GM23338 (cell line): ENCODE measurements at regions not wholly inside any gene's neighbourhood (a gene's known extent, or its start where the extent isn't known, plus 50 kb on each side); places are given as distances from the start of the nearest gene placed in this dataset.

Source experiments
- ATAC-seq: fragments of 200-7000 bp; cut with Tn5 transposase; 3 replicates; pipeline ENCODE4 v1.9.1; 2020
- DNase-seq: peaks from one replicate; pipeline ENCODE4 v3.0.0-alpha.2; 2015; ENCODE audit warnings: low spot score
- H2AFZ ChIP-seq: fragments of 200-600 bp; sonication (generic); 2 replicates; pipeline ENCODE4 v1.8.0; 2016; ENCODE audit warnings: antibody characterized with exemption, mild to moderate bottlenecking, moderate library complexity
- H3F3A ChIP-seq: fragments of 200-600 bp; sonication (generic); replicated peaks from 2 replicates; pipeline ENCODE4 v1.8.0; 2017; ENCODE audit warnings: antibody characterized with exemption, mixed run types, low read depth
- H3K27ac ChIP-seq: fragments of 200-600 bp; sonication (generic); 2 replicates; pipeline ENCODE4 v1.6.1; 2016; ENCODE audit warnings: low read depth
- H3K27me3 ChIP-seq: fragments of 200-600 bp; sonication (generic); 2 replicates; pipeline ENCODE4 v1.8.0; 2016; ENCODE audit warnings: mild to moderate bottlenecking, mixed run types, moderate library complexity; ENCODE audit not compliant: insufficient read depth
- H3K36me3 ChIP-seq: fragments of 200-600 bp; sonication (generic); 2 replicates; pipeline ENCODE4 v1.8.0; 2016; ENCODE audit warnings: mild to moderate bottlenecking; ENCODE audit not compliant: insufficient read depth
- H3K4me1 ChIP-seq: fragments of 200-600 bp; sonication (generic); 2 replicates; pipeline ENCODE4 v1.8.0; 2016; ENCODE audit warnings: mild to moderate bottlenecking, moderate library complexity; ENCODE audit not compliant: insufficient read depth
- H3K4me2 ChIP-seq: fragments of 200-600 bp; sonication (generic); 2 replicates; pipeline ENCODE4 v1.7.1; 2017; ENCODE audit warnings: mixed run types
- H3K4me3 ChIP-seq: fragments of 200-600 bp; sonication (generic); 2 replicates; pipeline ENCODE4 v1.6.1; 2016; ENCODE audit warnings: mixed run types
- H3K79me2 ChIP-seq: fragments of 200-600 bp; sonication (generic); replicated peaks from 2 replicates; pipeline ENCODE4 v1.8.0; 2017; ENCODE audit warnings: mild to moderate bottlenecking; ENCODE audit not compliant: insufficient read depth
- H3K9me2 ChIP-seq: fragments of 200-600 bp; sonication (generic); 2 replicates; pipeline ENCODE4 v1.8.0; 2017; ENCODE audit not compliant: insufficient read depth
- H4K20me1 ChIP-seq: fragments of 200-600 bp; sonication (generic); replicated peaks from 2 replicates; pipeline ENCODE4 v1.8.0; 2017; ENCODE audit warnings: mild to moderate bottlenecking; ENCODE audit not compliant: insufficient read depth
- H3K27ac Mint-ChIP-seq: 2 replicates; pipeline ENCODE4 v1.8.0; 2020; ENCODE audit warnings: inconsistent platforms, mild to moderate bottlenecking, moderate library complexity, mixed read lengths
- H3K27me3 Mint-ChIP-seq: 3 replicates; pipeline ENCODE4 v1.8.0; 2022; ENCODE audit warnings: low read depth, mild to moderate bottlenecking, moderate library complexity, mixed read lengths, inconsistent platforms; ENCODE audit not compliant: insufficient read depth, poor library complexity
- H3K36me3 Mint-ChIP-seq: 3 replicates; pipeline ENCODE4 v1.8.0; 2021; ENCODE audit warnings: low read depth, mild to moderate bottlenecking, inconsistent platforms, moderate library complexity, mixed read lengths
- H3K4me1 Mint-ChIP-seq: 3 replicates; pipeline ENCODE4 v1.8.0; 2020; ENCODE audit warnings: mild to moderate bottlenecking, inconsistent platforms, mixed read lengths
- H3K4me3 Mint-ChIP-seq: 3 replicates; pipeline ENCODE4 v1.8.0; 2021; ENCODE audit warnings: moderate library complexity, mild to moderate bottlenecking, inconsistent platforms, mixed read lengths
- H3K9me3 Mint-ChIP-seq: 3 replicates; pipeline ENCODE4 v1.8.0; 2020; ENCODE audit warnings: moderate library complexity, mild to moderate bottlenecking, inconsistent platforms, mixed read lengths
- ETS1 ChIP-seq: IDR thresholded peaks from 2 replicates; pipeline ENCODE4 v1.6.1; 2016; ENCODE audit warnings: antibody characterized with exemption
- EZH2phosphoT487 ChIP-seq: fragments of 200-600 bp; sonication (generic); IDR thresholded peaks from one replicate; pipeline ENCODE4 v1.8.1; 2018; ENCODE audit warnings: antibody characterized with exemption; ENCODE audit not compliant: unreplicated experiment
- JUNB ChIP-seq: IDR thresholded peaks from one replicate; pipeline ENCODE4 v1.6.1; 2016; ENCODE audit warnings: antibody characterized with exemption; ENCODE audit not compliant: unreplicated experiment
- NANOG ChIP-seq: IDR thresholded peaks from 2 replicates; pipeline ENCODE4 v1.6.1; 2016; ENCODE audit warnings: antibody characterized with exemption, borderline replicate concordance
- ZNF114 ChIP-seq: fragments of 250-450 bp; sonication (Bioruptor Pico); IDR thresholded peaks from 2 replicates; pipeline ENCODE4 v1.5.0; 2020; ENCODE audit warnings: mild to moderate bottlenecking, moderate library complexity
- ZNF331 ChIP-seq: fragments of 250-450 bp; sonication (Bioruptor Pico); IDR thresholded peaks from 2 replicates; pipeline ENCODE4 v1.5.0; 2020; ENCODE audit warnings: low read depth, mild to moderate bottlenecking, moderate library complexity
- TF ChIP-seq, protein P1 (sequence below), 2 experiments: fragments of 200-600 bp in 1 of 2; sonication (generic) in 1 of 2; conservative IDR thresholded peaks; 2 replicates each; pipeline versions ENCODE4 v1.5.1 to v1.6.1; 2016 to 2017; ENCODE audit warnings: antibody characterized with exemption in 2 of 2, low read depth in 2 of 2, mild to moderate bottlenecking in 2 of 2, moderate library complexity in 1 of 2

- no peak overlapping the region for H3K27ac Mint-ChIP-seq
- peaks cover 2% of the 10 kb centered on the region; the same call in 1 of the 3 replicates for H3K4me1 Mint-ChIP-seq
- Histone ChIP-seq H3K4me1 (no peaks in the 10 kb centered on the region), H2AFZ (no peak overlapping the region), H3F3A (no peaks in the 10 kb centered on the region), H3K4me2 (no peak overlapping the region), H3K79me2 (no peaks in the 10 kb centered on the region), H3K36me3 (no peaks in the 10 kb centered on the region), H3K27me3 (no peaks in the 10 kb centered on the region), H3K4me3 (no peak overlapping the region), H3K9me2 (peaks cover 7% of the 10 kb centered on the region; the same call in 1 of the 2 replicates), H3K27ac (no peak overlapping the region), H4K20me1 (no peaks in the 10 kb centered on the region)
- peaks cover 19% of the 10 kb centered on the region for H3K9me3 Mint-ChIP-seq
- H3K36me3 Mint-ChIP-seq, result peaks cover 14% of the 10 kb centered on the region
- DNase-seq (peak; percentile 0), ATAC-seq (no peak)
- TF ChIP-seq, protein P1, sequence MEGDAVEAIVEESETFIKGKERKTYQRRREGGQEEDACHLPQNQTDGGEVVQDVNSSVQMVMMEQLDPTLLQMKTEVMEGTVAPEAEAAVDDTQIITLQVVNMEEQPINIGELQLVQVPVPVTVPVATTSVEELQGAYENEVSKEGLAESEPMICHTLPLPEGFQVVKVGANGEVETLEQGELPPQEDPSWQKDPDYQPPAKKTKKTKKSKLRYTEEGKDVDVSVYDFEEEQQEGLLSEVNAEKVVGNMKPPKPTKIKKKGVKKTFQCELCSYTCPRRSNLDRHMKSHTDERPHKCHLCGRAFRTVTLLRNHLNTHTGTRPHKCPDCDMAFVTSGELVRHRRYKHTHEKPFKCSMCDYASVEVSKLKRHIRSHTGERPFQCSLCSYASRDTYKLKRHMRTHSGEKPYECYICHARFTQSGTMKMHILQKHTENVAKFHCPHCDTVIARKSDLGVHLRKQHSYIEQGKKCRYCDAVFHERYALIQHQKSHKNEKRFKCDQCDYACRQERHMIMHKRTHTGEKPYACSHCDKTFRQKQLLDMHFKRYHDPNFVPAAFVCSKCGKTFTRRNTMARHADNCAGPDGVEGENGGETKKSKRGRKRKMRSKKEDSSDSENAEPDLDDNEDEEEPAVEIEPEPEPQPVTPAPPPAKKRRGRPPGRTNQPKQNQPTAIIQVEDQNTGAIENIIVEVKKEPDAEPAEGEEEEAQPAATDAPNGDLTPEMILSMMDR (conservative IDR thresholded peaks at IDR 0.05; ENCODE audit: low read depth in 2 of 2), result peak in 1 of 2 experiments; percentile 28; a peak in 2 of 4 replicates
- TF ChIP-seq NANOG (no peak), ETS1 (no peak), JUNB (no peak)
- H3K4me3 Mint-ChIP-seq, result no peak overlapping the region
- H3K27me3 Mint-ChIP-seq, result no peaks in the 10 kb centered on the region
Observed at GRCh38 chr2:57146951-57147350, 899.7 kb upstream of the VRK2 start.

DNA sequence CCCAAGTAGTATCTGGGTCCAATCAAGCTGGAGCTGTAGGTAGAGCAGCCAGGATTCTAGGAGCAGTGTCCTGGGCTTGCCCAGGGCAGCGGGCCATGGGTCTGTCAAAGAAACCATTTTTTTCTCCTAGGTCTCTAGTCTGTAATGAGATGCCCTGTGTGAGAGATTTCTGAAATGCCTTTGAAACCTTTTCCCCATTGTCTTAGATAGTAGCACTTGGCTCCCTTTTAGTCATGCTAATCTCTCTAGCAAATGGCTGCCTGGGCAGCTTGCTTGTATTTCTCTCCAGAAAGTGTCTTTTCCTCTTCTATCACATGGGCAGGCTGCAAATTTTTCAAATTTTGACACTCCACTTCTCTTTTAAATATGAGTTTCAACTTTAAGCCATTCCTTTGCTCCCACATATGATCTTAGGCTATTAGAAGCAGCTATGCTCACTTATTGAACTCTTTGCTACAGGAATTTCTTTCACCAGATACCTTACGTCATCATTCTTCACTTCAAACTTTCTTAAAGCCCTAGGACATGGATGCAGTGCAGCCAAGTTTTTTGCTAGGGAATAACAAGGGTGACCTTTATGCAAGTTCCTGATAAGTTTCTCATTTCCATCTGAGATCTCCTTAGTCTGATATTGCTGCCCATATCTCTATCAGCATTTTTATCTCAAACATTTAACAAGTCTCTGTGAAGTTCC is 890.2 kb upstream of the VRK2 start:
- peaks cover 26% of the 10 kb centered on the region for H3K36me3 Mint-ChIP-seq
- Histone ChIP-seq H3K36me3 (no peaks in the 10 kb centered on the region), H3K27ac (no peak overlapping the region), H3K9me2 (0 out of 2 replicates have a peak, but pooled peaks cover 9% of the 10 kb centered on the region), H3K4me3 (no peak overlapping the region), H3K4me2 (peak overlapping the region; percentile 34; the same call in 1 of the 2 replicates), H2AFZ (no peak overlapping the region), H3K27me3 (no peaks in the 10 kb centered on the region), H4K20me1 (no peaks in the 10 kb centered on the region), H3K79me2 (no peaks in the 10 kb centered on the region), H3F3A (no peaks in the 10 kb centered on the region), H3K4me1 (peaks cover 3% of the 10 kb centered on the region; the same call in 1 of the 2 replicates)
- no peak overlapping the region for H3K27ac Mint-ChIP-seq
- peaks cover 26% of the 10 kb centered on the region for H3K9me3 Mint-ChIP-seq
- peak; percentile 72 for DNase-seq
- peak; percentile 94 for ATAC-seq
- H3K4me3 Mint-ChIP-seq, result no peak overlapping the region
- no peak for TF ChIP-seq ZNF331 (CRISPR knock-in tag)
- TF ChIP-seq NANOG, result peak; percentile 10; the same call in 1 of the 2 replicates
- H3K4me1 Mint-ChIP-seq, result peaks cover 19% of the 10 kb centered on the region
- H3K27me3 Mint-ChIP-seq, result no peaks in the 10 kb centered on the region

GRCh38 chr2:57160976-57161375 is 885.6 kb upstream of the VRK2 start:
- DNase-seq (no peak), ATAC-seq (no peak)
- Mint-ChIP-seq H3K4me1 (peaks cover 20% of the 10 kb centered on the region), H3K9me3 (peaks cover 18% of the 10 kb centered on the region), H3K4me3 (no peak overlapping the region), H3K27me3 (no peaks in the 10 kb centered on the region), H3K36me3 (peaks cover 17% of the 10 kb centered on the region; the same call in 2 of the 3 replicates), H3K27ac (no peak overlapping the region)
- Histone ChIP-seq H3F3A (no peaks in the 10 kb centered on the region), H3K4me2 (no peak overlapping the region), H3K4me1 (peaks cover 3% of the 10 kb centered on the region; the same call in 1 of the 2 replicates), H3K9me2 (0 out of 2 replicates have a peak, but pooled peaks cover 9% of the 10 kb centered on the region), H2AFZ (no peak overlapping the region), H3K4me3 (no peak overlapping the region), H3K27ac (no peak overlapping the region), H4K20me1 (no peaks in the 10 kb centered on the region), H3K79me2 (no peaks in the 10 kb centered on the region), H3K36me3 (no peaks in the 10 kb centered on the region), H3K27me3 (no peaks in the 10 kb centered on the region)
- no peak for TF ChIP-seq ZNF114
- TF ChIP-seq EZH2phosphoT487, result no peak
